Type B pancreatic cell (in vitro differentiated cells): ENCODE measurements at regions not wholly inside any gene's neighbourhood (a gene's known extent, or its start where the extent isn't known, plus 50 kb on each side); places are given as distances from the start of the nearest gene placed in this dataset.
"Not testable (repeated sequence)": the region's sequence is repeated elsewhere in the genome, so short reads cannot be mapped to it uniquely, and the experiment has no call there.

Experiments
- DNase-seq: peaks from one replicate; pipeline ENCODE4 v3.0.0; 2021; ENCODE audit warnings: mixed read lengths; ENCODE audit not compliant: unreplicated experiment; ENCODE audit errors: extremely low spot score
- H3K27ac Mint-ChIP-seq: 2 replicates; pipeline ENCODE4 v1.8.0; 2021; ENCODE audit warnings: mild to moderate bottlenecking, mixed read lengths
- H3K27me3 Mint-ChIP-seq: 2 replicates; pipeline ENCODE4 v1.8.0; 2021; ENCODE audit warnings: mixed read lengths
- H3K36me3 Mint-ChIP-seq: 2 replicates; pipeline ENCODE4 v1.8.0; 2021; ENCODE audit warnings: mixed read lengths
- H3K4me1 Mint-ChIP-seq: one replicate; pipeline ENCODE4 v1.8.0; 2021; ENCODE audit warnings: mixed read lengths; ENCODE audit not compliant: unreplicated experiment
- H3K4me3 Mint-ChIP-seq: 2 replicates; pipeline ENCODE4 v1.8.0; 2021; ENCODE audit warnings: mild to moderate bottlenecking, mixed read lengths
- H3K9me3 Mint-ChIP-seq: 2 replicates; pipeline ENCODE4 v1.8.0; 2021; ENCODE audit warnings: mixed read lengths
- TF ChIP-seq, protein P1 (sequence below): fragments of 200-600 bp; sonication (generic); conservative IDR thresholded peaks from 2 replicates; pipeline ENCODE4 v1.5.0; 2021; ENCODE audit warnings: antibody characterized with exemption, mild to moderate bottlenecking

- Mint-ChIP-seq H3K9me3 (peaks cover 4% of the 10 kb centered on the region), H3K36me3 (no peaks in the 10 kb centered on the region), H3K27ac (no peak overlapping the region), H3K27me3 (no peaks in the 10 kb centered on the region), H3K4me1 (no peaks in the 10 kb centered on the region), H3K4me3 (no peak overlapping the region)
- TF ChIP-seq, protein P1, sequence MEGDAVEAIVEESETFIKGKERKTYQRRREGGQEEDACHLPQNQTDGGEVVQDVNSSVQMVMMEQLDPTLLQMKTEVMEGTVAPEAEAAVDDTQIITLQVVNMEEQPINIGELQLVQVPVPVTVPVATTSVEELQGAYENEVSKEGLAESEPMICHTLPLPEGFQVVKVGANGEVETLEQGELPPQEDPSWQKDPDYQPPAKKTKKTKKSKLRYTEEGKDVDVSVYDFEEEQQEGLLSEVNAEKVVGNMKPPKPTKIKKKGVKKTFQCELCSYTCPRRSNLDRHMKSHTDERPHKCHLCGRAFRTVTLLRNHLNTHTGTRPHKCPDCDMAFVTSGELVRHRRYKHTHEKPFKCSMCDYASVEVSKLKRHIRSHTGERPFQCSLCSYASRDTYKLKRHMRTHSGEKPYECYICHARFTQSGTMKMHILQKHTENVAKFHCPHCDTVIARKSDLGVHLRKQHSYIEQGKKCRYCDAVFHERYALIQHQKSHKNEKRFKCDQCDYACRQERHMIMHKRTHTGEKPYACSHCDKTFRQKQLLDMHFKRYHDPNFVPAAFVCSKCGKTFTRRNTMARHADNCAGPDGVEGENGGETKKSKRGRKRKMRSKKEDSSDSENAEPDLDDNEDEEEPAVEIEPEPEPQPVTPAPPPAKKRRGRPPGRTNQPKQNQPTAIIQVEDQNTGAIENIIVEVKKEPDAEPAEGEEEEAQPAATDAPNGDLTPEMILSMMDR, result no peak
- no peak for DNase-seq
Observed at GRCh38 chr16:59645194-59645593, 911.1 kb upstream of the GOT2 start.

- no peak overlapping the region for H3K4me3 Mint-ChIP-seq
- TF ChIP-seq, protein P1, result no peak
- no peak for DNase-seq
- H3K36me3 Mint-ChIP-seq, result no peaks in the 10 kb centered on the region
- H3K27ac Mint-ChIP-seq, result no peak overlapping the region
- no peaks in the 10 kb centered on the region for H3K27me3 Mint-ChIP-seq
- no peaks in the 10 kb centered on the region for H3K9me3 Mint-ChIP-seq
- peaks cover 4% of the 10 kb centered on the region for H3K4me1 Mint-ChIP-seq
Observed at GRCh38 chr16:59635674-59636073, 901.6 kb upstream of the GOT2 start.

DNA sequence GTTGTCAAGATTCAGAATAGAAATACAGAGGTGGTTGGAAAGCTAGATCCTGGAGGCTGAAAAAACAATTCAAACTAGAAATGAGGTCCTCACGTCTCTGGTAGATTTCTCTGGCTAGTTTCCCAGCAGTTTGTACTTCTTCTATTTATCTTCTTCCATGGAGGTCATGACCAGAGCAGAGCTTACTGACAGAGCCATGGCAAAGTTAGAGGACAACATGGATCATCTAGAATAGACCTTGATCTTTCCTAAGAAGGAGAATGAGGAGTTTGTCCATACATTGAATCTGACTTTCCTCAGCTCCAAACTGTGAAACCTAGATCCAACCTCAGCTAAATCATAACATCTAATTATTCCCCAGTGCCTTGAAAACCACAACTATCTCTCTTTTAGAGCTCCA is 900.8 kb upstream of the GOT2 start:
- Mint-ChIP-seq H3K4me1 (peaks cover 4% of the 10 kb centered on the region), H3K4me3 (no peak overlapping the region)
- DNase-seq, result no peak

DNA sequence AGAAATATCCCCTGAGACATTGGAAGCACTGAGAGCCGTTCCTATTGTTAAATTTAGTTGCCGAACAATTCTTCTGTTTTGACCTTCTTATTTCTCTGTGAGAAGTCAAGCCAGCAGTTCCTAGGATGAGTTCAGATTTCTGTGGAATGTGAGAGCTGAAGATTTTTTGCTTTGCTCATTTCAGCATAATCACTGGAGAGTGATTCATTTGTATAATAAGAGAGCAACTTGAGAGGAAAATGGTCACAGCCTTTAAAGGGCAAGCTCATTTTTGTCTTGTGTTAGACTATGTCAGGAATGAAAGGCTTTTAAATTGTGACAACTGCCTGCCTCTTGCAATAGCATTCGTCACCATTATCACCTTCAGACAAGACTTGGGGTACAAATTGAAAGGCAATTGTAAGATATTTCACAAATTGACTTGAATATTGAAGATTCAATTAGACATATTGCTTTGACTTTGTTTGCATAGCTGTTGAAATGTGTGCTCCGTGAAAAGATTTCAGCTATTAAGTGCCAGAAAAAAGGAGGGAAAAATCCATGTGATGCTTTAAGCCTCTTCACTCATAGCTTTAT is 900.0 kb upstream of the GOT2 start:
- TF ChIP-seq, protein P1, result no peak
- H3K4me3 Mint-ChIP-seq, result no peak overlapping the region
- H3K36me3 Mint-ChIP-seq, result no peaks in the 10 kb centered on the region
- no peak overlapping the region for H3K27ac Mint-ChIP-seq
- DNase-seq, result no peak
- H3K27me3 Mint-ChIP-seq, result no peaks in the 10 kb centered on the region
- peaks cover 4% of the 10 kb centered on the region for H3K4me1 Mint-ChIP-seq
- no peaks in the 10 kb centered on the region for H3K9me3 Mint-ChIP-seq

More for the DNA sequence above, 900.8 kb upstream of the GOT2 start:
- Mint-ChIP-seq H3K27ac (no peak overlapping the region), H3K27me3 (no peaks in the 10 kb centered on the region), H3K9me3 (no peaks in the 10 kb centered on the region), H3K36me3 (no peaks in the 10 kb centered on the region)
- TF ChIP-seq, protein P1, result no peak

- Mint-ChIP-seq H3K4me3 (no peak overlapping the region), H3K36me3 (no peaks in the 10 kb centered on the region), H3K27ac (no peak overlapping the region), H3K4me1 (peaks cover 4% of the 10 kb centered on the region), H3K9me3 (no peaks in the 10 kb centered on the region), H3K27me3 (no peaks in the 10 kb centered on the region)
- DNase-seq, result no peak
- TF ChIP-seq, protein P1, result no peak
Observed at GRCh38 chr16:59632276-59632855, 898.2 kb upstream of the GOT2 start.

DNA sequence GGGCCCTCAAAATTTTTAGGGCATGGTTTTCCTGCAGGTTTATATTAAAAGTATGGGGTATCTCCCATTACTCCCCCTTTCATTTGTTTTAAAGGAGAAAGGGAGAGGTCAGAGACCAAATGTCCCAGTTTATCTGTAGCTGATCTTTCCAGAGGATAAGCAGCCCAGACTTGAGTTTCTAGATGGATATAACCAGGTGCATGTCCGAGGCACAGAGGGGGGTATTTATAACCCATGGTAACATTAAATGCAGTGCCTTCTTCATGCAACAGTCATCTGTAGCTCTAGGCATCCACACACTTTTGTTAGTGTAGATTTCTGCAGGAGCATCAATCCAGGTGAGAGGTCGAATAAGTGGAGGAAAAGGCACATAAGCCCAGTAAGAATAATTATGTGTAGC is 890.3 kb upstream of the GOT2 start:
- H3K27me3 Mint-ChIP-seq, H3K9me3 Mint-ChIP-seq: not testable (repeated sequence)

More for the DNA sequence above, 890.3 kb upstream of the GOT2 start:
- DNase-seq, H3K4me3 Mint-ChIP-seq, H3K27ac Mint-ChIP-seq, H3K4me1 Mint-ChIP-seq, H3K36me3 Mint-ChIP-seq: not testable (repeated sequence)
